ENCODE measurements at regions not wholly inside any gene's neighbourhood (a gene's known extent, or its start where the extent isn't known, plus 50 kb on each side); places are given as distances from the start of the nearest gene placed in this dataset.
"Not testable (repeated sequence)": the region's sequence is repeated elsewhere in the genome, so short reads cannot be mapped to it uniquely, and the experiment has no call there.

DNA sequence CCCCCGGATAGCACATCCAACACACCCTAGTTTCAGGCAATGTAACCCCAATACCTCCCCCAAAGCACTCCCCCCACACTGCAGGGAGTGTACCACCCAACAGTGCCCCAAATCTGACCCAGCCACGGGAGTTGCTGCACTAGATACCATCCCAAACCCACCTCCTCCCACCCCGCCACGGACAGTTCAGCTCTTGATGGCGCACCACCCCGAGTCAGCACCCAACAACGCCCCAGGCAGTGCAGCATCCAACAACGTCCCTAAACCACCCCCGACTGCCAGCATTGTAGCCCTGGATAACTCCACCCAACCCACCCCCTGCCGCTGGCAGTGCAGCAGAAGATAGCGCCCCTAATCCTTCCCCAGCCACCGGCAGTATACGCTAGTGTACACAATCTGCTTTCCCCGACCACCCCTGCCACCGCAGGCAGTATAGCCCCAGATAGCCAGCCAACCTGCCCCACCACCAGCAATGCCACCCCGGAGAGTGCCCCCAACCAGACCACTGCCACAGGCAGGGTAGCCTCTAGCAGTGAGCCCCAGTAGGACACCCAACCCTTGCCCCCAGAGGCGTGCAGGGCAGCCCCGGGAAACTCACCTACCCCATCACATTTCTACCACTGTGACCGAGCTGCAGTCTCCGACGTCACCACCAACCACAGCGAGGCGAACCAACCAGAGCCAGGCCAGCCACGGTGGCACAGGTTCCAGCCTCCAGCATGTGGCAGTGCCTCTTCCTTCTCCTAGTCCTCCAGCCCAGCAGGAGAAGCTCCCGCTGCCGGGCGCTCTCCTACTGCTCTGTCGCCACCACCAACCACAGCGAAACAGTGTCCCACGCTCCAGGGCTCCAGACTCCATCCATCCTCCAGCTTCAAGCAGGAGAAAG is 178.1 kb downstream of the POTEB3 start:
- Histone ChIP-seq H3K27ac (ENCODE audit: low read depth, low read length) (no peak overlapping the region), H3K36me3 (ENCODE audit: insufficient read depth, low read length) (no peaks in the 10 kb centered on the region), H3K79me2 (ENCODE audit: insufficient read depth, low read length) (no peaks in the 10 kb centered on the region), H3K9ac (ENCODE audit: low read length) (no peak overlapping the region), H3K4me3 (ENCODE audit: insufficient read depth, low read depth, low read length) (no peak overlapping the region), H4K20me1 (ENCODE audit: insufficient read depth, low read length) (no peaks in the 10 kb centered on the region), H3K27me3 (ENCODE audit: insufficient read depth, low read length) (no peaks in the 10 kb centered on the region), H3K4me2 (ENCODE audit: low read length) (no peak overlapping the region), H2AFZ (ENCODE audit: low read depth, low read length) (no peak overlapping the region), H3K4me1 (ENCODE audit: insufficient read depth, low read length) (no peaks in the 10 kb centered on the region), H3K9me3 (ENCODE audit: insufficient read depth, low read depth, low read length) (peaks cover 21% of the 10 kb centered on the region)
- FAIRE-seq (no peak), DNase-seq (ENCODE audit: low read depth) (no peak)
- H3K27me3 Mint-ChIP-seq (ENCODE audit: low read depth, unreplicated experiment): no peaks in the 10 kb centered on the region
- no peak overlapping the region for H3K4me3 Mint-ChIP-seq (ENCODE audit: unreplicated experiment)
- no peak for TF ChIP-seq EZH2 (IDR thresholded peaks at IDR 0.05; ENCODE audit: insufficient read depth, low read length)
- TF ChIP-seq, protein P1, sequence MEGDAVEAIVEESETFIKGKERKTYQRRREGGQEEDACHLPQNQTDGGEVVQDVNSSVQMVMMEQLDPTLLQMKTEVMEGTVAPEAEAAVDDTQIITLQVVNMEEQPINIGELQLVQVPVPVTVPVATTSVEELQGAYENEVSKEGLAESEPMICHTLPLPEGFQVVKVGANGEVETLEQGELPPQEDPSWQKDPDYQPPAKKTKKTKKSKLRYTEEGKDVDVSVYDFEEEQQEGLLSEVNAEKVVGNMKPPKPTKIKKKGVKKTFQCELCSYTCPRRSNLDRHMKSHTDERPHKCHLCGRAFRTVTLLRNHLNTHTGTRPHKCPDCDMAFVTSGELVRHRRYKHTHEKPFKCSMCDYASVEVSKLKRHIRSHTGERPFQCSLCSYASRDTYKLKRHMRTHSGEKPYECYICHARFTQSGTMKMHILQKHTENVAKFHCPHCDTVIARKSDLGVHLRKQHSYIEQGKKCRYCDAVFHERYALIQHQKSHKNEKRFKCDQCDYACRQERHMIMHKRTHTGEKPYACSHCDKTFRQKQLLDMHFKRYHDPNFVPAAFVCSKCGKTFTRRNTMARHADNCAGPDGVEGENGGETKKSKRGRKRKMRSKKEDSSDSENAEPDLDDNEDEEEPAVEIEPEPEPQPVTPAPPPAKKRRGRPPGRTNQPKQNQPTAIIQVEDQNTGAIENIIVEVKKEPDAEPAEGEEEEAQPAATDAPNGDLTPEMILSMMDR (IDR thresholded peaks at IDR 0.05; ENCODE audit: insufficient read depth, low read depth, low read length): no peak
- H3K36me3 Mint-ChIP-seq (ENCODE audit: low read depth, unreplicated experiment): peaks cover 2% of the 10 kb centered on the region
- H3K4me1 Mint-ChIP-seq (ENCODE audit: low read depth, unreplicated experiment): no peaks in the 10 kb centered on the region
- H3K9me3 Mint-ChIP-seq (ENCODE audit: unreplicated experiment): peaks cover 19% of the 10 kb centered on the region
- no peak overlapping the region for H3K27ac Mint-ChIP-seq (ENCODE audit: unreplicated experiment)

DNA sequence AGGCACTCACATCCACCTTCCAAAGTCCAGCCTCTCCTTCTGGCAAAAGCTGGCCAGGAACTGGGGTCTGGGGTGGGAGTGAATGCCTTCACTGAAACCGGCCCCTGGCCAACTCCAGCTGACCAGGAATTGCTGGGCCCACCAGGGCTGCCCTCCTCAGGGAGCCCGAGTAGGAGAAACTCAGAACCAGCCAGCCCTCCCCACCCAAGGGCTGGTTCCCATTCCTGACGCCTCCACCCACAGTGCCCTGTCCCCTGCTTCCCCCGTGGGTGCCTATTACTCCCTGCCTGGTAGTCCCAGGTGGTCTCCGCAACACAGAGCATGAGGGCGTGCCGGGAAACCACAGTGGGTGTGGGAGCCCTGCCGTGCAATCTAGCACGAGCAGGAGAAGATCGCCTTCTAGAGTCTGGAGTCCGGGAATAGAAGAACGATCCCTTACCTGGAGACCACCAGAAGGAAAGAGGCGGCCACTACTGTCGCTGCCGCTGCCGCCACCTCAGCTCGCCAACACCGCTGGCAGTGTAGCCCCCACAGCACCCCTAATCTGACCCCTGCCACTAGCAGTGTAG is 178.8 kb downstream of the POTEB3 start:
- Histone ChIP-seq H3K4me2 (ENCODE audit: low read length) (no peak overlapping the region), H3K79me2 (ENCODE audit: insufficient read depth, low read length) (no peaks in the 10 kb centered on the region), H3K9me3 (ENCODE audit: insufficient read depth, low read depth, low read length) (peaks cover 21% of the 10 kb centered on the region), H3K4me3 (ENCODE audit: insufficient read depth, low read depth, low read length) (no peak overlapping the region), H3K36me3 (ENCODE audit: insufficient read depth, low read length) (no peaks in the 10 kb centered on the region), H3K9ac (ENCODE audit: low read length) (no peak overlapping the region), H2AFZ (ENCODE audit: low read depth, low read length) (no peak overlapping the region), H3K27ac (ENCODE audit: low read depth, low read length) (no peak overlapping the region), H3K4me1 (ENCODE audit: insufficient read depth, low read length) (no peaks in the 10 kb centered on the region), H3K27me3 (ENCODE audit: insufficient read depth, low read length) (no peaks in the 10 kb centered on the region), H4K20me1 (ENCODE audit: insufficient read depth, low read length) (no peaks in the 10 kb centered on the region)
- DNase-seq (ENCODE audit: low read depth) (no peak), FAIRE-seq (no peak)
- Mint-ChIP-seq H3K4me3 (ENCODE audit: unreplicated experiment) (no peak overlapping the region), H3K4me1 (ENCODE audit: low read depth, unreplicated experiment) (no peaks in the 10 kb centered on the region), H3K9me3 (ENCODE audit: unreplicated experiment) (peaks cover 19% of the 10 kb centered on the region), H3K27me3 (ENCODE audit: low read depth, unreplicated experiment) (no peaks in the 10 kb centered on the region), H3K27ac (ENCODE audit: unreplicated experiment) (no peak overlapping the region), H3K36me3 (ENCODE audit: low read depth, unreplicated experiment) (peaks cover 2% of the 10 kb centered on the region)
- TF ChIP-seq, protein P1 (IDR thresholded peaks at IDR 0.05; ENCODE audit: insufficient read depth, low read depth, low read length): no peak
- no peak for TF ChIP-seq EZH2 (IDR thresholded peaks at IDR 0.05; ENCODE audit: insufficient read depth, low read length)

DNA sequence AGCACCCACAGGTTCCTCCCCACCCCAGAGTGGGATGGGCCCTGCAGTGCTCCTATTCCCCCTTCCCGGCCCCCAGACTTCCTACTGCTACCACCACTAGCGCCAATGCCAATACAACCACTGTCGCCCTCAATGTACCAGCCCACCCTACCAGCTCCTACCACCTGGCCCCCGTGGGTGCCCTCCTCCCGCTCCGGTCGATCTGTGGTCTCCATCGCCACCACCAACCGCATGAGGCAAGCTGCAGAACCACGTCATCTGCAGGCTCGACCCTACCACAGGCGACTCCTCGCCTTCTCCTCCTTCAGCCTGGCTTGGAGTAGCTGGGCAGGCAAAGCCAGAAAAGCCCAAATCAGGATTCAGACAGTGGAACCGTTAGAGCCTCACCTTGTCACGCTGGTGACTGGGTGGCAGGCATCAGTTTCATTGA is 179.3 kb downstream of the POTEB3 start:
- H3K27me3 ChIP-seq (ENCODE audit: insufficient read depth, low read length): no peaks in the 10 kb centered on the region
- H3K9ac ChIP-seq (ENCODE audit: low read length): no peak overlapping the region
- H3K9me3 ChIP-seq (ENCODE audit: insufficient read depth, low read depth, low read length): peaks cover 21% of the 10 kb centered on the region
- no peaks in the 10 kb centered on the region for H3K4me1 ChIP-seq (ENCODE audit: insufficient read depth, low read length)
- H3K4me3 Mint-ChIP-seq (ENCODE audit: unreplicated experiment): no peak overlapping the region
- H3K27ac Mint-ChIP-seq (ENCODE audit: unreplicated experiment): no peak overlapping the region
- no peaks in the 10 kb centered on the region for H3K36me3 ChIP-seq (ENCODE audit: insufficient read depth, low read length)
- no peak overlapping the region for H3K27ac ChIP-seq (ENCODE audit: low read depth, low read length)
- H3K4me1 Mint-ChIP-seq (ENCODE audit: low read depth, unreplicated experiment): no peaks in the 10 kb centered on the region
- DNase-seq (ENCODE audit: low read depth) (no peak), FAIRE-seq (no peak)
- no peak overlapping the region for H3K4me3 ChIP-seq (ENCODE audit: insufficient read depth, low read depth, low read length)
- no peaks in the 10 kb centered on the region for H4K20me1 ChIP-seq (ENCODE audit: insufficient read depth, low read length)
- H3K36me3 Mint-ChIP-seq (ENCODE audit: low read depth, unreplicated experiment): peaks cover 2% of the 10 kb centered on the region
- TF ChIP-seq EZH2 (IDR thresholded peaks at IDR 0.05; ENCODE audit: insufficient read depth, low read length): no peak
- TF ChIP-seq, protein P1 (IDR thresholded peaks at IDR 0.05; ENCODE audit: insufficient read depth, low read depth, low read length): no peak
- H3K4me2 ChIP-seq (ENCODE audit: low read length): no peak overlapping the region
- H3K9me3 Mint-ChIP-seq (ENCODE audit: unreplicated experiment): peaks cover 19% of the 10 kb centered on the region
- no peaks in the 10 kb centered on the region for H3K27me3 Mint-ChIP-seq (ENCODE audit: low read depth, unreplicated experiment)
- H2AFZ ChIP-seq (ENCODE audit: low read depth, low read length): no peak overlapping the region
- no peaks in the 10 kb centered on the region for H3K79me2 ChIP-seq (ENCODE audit: insufficient read depth, low read length)

DNA sequence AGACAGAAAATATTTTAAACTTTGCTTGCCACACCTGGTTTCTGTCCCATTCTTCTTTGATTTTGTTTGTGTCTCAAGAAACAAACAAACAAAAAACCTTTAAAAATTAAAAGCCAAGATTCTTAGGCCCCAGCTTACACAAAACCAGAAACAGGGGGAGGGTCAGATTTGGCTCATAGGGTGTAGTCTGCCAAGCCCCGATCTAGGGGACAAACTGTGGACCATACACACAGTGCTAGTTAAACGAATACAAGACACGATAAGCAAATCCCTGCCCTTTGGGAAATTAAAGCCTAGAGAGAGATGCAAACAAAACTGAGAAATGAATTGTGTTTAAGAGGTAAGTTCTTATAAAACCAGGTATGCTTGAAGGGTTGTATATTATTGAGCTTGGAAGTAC is 181.7 kb downstream of the POTEB3 start:
- not testable (repeated sequence) for FAIRE-seq; H3K79me2 ChIP-seq (ENCODE audit: insufficient read depth, low read length); H3K4me2 ChIP-seq (ENCODE audit: low read length); H3K4me1 ChIP-seq (ENCODE audit: insufficient read depth, low read length); H3K4me3 Mint-ChIP-seq (ENCODE audit: unreplicated experiment); DNase-seq (ENCODE audit: low read depth); H3K36me3 ChIP-seq (ENCODE audit: insufficient read depth, low read length); H3K36me3 Mint-ChIP-seq (ENCODE audit: low read depth, unreplicated experiment); H2AFZ ChIP-seq (ENCODE audit: low read depth, low read length); H3K27me3 Mint-ChIP-seq (ENCODE audit: low read depth, unreplicated experiment); H3K27me3 ChIP-seq (ENCODE audit: insufficient read depth, low read length); H3K27ac ChIP-seq (ENCODE audit: low read depth, low read length); H3K27ac Mint-ChIP-seq (ENCODE audit: unreplicated experiment); H3K4me3 ChIP-seq (ENCODE audit: insufficient read depth, low read depth, low read length); H3K4me1 Mint-ChIP-seq (ENCODE audit: low read depth, unreplicated experiment); H4K20me1 ChIP-seq (ENCODE audit: insufficient read depth, low read length); H3K9ac ChIP-seq (ENCODE audit: low read length)
- peaks cover 21% of the 10 kb centered on the region for H3K9me3 ChIP-seq (ENCODE audit: insufficient read depth, low read depth, low read length)
- peaks cover 19% of the 10 kb centered on the region for H3K9me3 Mint-ChIP-seq (ENCODE audit: unreplicated experiment)
